ENCODE measurements at regions not wholly inside any gene's neighbourhood (a gene's known extent, or its start where the extent isn't known, plus 50 kb on each side); places are given as distances from the start of the nearest gene placed in this dataset.

DNA sequence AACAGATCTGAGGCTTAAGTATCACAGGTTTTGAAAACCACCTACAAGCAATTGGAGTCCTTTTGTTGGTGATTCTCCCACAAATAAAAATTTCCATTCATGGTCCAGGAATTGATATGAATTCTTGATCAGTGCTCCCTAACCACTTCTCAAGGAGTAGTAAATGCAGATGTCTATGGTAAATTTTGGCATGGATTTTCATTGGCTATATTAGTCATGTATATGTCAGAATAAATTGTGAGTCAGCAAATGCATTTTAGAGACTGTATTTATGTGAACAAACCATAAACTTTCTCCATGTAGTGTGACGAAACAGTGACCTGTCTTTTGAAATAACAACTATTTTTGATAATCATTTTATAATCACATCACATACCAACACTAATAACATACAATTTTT is 611.1 kb downstream of the HTR1A start:
- no peak for DNase-seq (ENCODE audit: low read depth in 3 of 3)

DNA sequence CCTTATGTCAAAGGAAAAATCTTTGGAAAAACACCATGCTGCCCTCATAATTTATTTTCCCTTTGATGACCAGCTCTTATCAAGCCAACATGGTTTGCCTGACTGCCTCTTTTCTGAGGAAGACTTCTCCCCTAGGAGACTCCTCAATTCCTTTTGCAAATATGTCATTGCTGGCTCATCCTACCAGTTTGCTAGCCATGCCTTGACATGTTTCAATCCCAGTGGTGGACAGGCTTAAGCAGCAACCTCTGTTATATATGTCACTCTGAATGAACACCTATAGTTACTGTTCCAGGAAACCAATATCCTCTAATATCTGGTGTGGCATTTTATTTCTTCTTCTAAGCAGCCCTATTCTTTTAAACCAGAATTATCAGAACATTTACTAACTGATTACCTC is 615.8 kb downstream of the HTR1A start:
- DNase-seq (ENCODE audit: low read depth in 3 of 3), result no peak

DNA sequence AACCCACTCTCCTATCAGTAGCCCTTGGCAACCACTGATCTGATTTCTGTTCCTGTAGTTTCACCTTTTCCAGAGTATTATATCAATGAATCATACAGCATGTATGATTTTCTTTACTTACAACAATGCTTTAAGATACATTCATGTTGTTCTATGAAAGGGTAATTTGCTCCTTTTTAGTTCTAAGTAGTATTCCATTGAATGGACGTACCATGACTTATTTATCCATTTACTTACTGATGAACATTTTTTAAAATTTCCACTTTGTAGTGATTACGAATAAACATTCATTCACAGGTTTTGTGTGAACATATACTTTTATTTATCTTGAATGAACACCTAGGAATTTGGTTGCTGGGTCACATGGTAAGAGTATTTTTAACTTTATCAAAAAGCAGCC is 620.8 kb downstream of the HTR1A start:
- DNase-seq (ENCODE audit: low read depth in 3 of 3), result no peak

DNA sequence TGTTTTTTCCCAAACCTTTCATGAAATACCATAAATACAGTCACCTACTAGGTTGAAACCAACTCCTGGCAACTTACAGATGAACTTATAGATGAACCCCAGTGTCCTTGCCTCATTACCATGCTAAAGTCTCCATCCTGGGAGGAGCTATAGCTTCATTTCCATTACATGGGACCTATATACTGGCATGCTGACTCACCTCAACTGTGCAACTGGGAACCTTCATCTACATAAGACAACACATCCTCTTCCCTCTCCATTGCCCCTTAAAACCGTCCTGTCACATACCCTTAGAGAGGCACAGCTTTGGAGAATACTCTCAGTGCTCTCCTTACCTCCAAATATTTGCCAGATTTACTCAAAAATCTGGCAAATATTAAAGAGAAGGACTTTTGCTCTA is 638.3 kb downstream of the HTR1A start:
- no peak for DNase-seq (ENCODE audit: low read depth in 3 of 3)

DNA sequence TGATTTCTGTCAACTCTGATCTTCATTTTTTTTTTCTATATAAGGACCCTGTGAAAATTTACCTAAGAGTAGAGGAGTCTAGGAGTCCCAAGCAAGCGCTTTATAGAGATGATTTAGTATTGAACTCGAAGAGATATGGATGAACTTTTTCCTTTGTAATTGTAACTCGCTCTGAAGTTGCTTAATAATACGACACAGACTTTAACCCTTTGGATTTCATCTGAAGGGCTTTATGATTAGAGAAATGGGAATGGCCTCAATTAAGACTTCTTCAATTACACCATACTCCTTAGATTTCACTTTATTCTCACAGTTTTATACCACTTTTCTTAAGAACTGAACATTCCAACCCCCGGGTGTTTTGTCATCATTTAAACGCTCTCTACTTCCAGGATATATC is 647.7 kb downstream of the HTR1A start:
- no peak for DNase-seq (ENCODE audit: low read depth in 3 of 3)

DNA sequence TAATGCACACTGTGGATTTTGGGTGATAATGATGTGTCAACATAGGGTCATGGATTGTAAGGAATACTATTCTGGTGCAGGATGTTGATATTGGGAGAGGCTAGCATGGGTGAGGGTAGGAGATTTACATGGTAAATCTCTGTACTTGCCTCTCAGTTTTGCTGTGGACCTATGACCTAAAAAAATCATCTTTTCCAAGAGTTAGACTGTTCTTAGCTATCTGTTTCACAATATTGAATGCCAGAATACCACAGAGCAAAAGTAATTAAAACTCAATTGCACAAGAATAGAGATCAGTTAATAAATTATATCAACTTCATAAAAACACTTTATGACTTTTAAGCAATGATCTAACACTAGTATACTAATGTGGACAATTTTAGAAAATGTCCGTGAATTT is 651.6 kb downstream of the HTR1A start:
- DNase-seq (ENCODE audit: low read depth in 3 of 3), result no peak

DNA sequence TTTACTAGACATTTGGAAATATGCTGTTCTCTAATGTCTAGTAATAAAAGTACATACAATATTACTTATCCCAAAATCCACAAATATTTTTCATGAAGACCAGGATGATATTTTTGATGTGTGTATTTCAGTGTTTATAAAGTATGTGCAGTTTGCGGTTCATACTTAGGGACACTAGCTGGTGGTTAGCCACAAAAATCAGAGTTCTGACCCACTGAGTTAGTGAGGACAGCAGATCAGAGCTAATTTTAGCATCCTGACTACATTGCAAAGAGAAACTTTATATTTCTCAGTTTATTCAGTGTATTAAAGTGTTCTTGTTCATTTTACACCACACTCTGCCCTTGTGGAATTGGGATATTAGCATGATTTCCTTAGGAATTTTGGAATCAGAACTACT is 655.3 kb downstream of the HTR1A start:
- DNase-seq (ENCODE audit: low read depth in 3 of 3), result no peak

DNA sequence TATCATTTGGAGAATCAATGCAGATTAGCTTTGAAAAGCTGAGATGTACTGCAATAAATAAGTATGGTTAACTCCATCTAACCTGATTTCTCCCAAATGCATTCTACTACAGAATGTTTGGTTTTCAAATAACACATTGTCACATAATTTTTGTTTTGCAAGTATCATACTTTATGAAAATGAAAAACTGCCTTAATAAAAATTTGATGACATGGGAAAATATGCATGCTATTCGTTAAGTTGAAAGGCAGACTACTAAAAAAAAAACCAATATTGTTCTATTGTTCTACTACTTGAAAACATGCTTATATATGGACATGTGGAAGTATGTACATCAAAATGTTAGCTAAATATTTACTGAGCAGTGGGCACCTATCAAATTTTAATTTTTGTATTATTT is 668.9 kb downstream of the HTR1A start:
- DNase-seq (ENCODE audit: low read depth in 3 of 3), result no peak

DNA sequence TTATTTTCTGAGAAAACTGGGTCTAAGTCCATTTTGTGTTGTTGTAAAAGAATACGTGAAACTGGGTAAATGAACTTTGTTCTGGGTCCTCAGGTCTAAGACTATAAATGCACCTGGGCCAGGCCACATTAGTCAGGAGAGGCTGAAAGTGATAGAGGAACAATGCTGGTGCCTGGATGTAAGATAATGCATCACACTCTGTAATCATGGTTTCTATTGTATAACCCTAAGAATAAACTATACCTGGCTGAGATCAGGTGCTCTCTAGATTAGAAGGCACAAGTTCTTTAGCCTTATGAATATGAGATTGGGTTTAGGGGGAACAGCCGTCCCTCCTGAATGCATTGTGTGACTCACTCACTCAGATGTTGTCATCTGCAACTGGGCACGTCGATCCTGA is 675.5 kb downstream of the HTR1A start:
- DNase-seq (ENCODE audit: low read depth in 3 of 3), result no peak

DNA sequence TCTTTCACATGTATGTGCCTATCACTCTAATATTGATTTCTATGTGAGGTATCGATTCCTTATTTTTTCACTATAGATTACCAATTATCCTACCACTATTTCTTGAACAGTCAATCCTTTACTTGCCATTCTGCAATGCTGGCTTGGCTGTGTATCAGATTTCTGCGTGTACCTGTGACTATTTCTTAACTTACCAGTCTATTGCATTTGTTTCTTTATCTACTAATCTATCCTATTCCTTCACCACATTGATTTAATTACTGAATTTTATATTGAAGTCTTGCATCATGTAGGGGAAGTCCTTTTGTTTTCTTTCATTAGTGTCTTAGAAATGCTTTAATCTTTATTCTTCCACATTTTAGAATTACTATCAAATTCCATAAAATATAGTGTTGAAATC is 684.8 kb downstream of the LRRC70 start:
- no peak for DNase-seq (ENCODE audit: low read depth in 3 of 3)

DNA sequence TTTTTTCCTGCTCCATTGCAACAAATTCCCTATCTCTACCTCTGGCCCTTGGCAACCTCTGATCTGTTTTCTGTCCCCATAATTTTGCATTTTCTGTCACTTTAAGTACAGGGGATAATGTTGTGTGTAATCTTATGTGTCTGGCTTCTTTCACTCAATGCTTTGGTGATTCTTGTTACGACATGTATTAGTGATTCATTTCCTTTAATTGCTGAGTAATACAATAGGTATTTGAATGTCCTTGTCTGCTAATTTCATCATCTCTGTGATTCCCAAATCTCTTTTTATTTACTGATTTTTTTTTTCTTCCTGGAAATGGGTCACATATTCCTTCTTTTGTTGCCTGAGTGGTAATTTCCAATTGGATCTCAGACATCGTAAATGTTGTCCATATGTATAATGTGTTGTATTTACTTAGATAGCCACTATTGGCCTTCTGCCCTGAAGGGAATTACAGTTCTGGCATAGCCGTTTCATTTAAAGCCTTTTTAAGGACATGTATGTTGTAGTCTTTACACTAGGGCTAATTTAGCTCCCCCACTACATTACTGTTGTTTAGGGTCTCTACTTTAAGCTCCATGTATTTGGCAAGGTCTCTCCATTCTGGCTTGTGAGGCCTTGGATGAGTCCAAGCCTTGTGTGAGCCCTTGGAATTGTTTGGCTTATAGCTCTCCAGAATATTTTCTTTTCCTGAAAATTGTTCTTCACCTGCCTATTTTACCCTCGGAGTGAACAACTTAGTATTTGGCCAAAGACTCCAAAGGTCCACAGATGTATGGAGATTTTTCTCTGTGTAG is 683.8 kb downstream of the LRRC70 start:
- no peak for DNase-seq (ENCODE audit: low read depth in 3 of 3)

DNA sequence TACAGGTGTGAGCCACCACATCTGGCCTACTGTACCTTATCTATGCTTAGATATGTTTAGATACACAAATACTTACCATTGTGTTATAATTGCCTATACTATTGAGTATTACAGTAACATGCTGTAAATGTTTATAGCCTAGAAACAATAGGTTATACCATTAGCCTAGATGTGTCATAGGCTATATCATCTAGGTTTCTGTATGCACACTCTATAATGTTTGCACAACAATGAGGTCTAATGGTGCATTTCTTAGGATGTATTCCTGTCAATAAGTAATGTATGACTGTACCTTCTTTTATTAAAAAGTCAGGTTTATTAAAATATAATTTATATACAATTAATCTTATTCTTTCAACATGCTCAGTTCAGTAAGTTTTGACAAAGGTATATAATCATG is 683.1 kb downstream of the LRRC70 start:
- no peak for DNase-seq (ENCODE audit: low read depth in 3 of 3)

DNA sequence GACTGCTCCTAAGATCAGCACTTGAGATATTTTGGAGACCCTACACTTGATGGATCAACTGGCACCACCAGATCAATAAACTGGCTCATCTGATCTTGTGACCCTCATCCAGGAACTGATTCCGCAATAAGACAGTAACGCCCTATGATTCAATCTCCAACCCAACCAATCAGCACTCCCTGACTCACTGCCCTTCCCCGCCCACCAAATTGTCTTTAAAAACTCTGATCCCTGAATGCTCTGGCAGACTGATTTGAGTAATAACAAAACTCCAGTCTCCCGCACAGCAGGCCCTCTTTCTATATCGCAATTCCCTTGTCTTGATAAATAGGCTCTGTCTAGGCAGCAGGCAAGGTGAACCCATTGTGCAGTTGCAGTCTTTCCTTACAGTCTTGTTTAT is 677.0 kb downstream of the LRRC70 start:
- no peak for DNase-seq (ENCODE audit: low read depth in 3 of 3)

DNA sequence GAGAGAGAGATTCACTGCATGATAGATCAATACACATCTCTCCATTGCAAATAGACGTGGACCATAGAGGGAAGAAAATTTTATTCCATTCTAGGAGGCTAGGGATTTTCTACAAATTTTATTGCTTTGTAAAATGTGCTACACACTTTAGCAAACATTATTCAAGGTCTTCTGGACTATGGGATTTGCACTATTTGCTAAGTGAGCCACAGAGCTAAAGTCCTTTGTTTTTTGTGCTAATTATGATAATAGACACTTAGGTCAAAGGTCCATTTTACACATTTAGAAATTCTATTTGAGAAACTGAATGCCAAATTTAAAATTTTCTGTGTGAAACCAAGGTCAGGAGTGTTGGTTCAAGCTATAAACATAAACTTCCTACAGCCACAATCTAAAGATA is 672.3 kb downstream of the LRRC70 start:
- DNase-seq (ENCODE audit: low read depth in 3 of 3), result no peak

DNA sequence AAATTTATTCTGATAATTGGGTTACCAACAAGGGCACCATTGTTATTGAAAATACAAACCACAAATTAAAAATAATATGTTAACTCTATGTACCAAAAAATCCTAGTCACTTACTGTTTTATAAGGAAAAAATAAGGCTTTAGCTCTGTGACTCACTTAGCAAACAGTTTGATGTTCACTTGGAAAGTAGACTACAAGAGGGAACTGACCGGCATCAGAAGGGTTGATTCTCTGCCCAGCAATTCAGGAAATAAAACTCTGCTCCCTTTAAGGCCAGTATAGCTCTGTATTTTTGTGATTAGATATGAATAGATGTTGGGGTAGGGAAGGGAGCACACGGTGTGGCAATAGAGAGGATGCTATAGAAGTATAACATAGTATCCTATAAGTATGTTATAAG is 671.3 kb downstream of the LRRC70 start:
- DNase-seq (ENCODE audit: low read depth in 3 of 3), result no peak

DNA sequence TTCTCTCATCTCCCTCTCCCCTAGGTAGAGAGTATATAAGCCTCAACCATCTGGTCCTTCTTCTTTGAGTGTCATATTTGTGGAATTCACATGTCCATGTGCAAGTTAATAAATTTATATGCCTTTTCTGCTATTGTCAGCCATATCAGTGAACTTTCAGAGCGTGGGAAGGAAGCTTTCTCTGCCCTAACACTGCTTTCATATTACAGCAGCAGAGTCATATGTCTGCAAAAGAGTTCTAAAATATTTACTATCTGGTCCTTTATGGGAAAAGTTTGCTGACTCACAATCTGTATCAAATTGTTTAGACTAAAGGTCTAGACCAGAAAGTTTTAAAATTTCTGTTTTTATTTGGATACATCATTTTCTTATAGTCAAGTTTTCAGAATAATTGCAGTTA is 669.0 kb downstream of the LRRC70 start:
- no peak for DNase-seq (ENCODE audit: low read depth in 3 of 3)

DNA sequence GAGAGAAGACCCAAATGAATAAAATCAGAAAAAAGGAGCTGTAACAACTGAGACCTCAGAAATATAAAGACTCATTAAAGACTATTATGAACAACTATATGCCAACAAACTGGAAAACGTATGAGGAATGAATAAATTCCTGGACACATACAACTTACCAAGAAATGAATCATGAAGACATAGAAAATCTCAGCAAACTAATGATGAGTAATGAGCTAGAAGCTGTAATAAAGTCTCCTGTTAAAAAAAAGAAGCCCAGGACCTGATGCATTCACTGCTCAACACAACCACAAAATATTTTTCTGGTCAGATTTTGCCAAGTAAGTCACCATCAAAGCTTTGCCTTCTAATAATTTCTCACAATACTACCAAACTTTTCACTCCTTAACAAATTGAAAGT is 666.7 kb downstream of the LRRC70 start:
- no peak for DNase-seq (ENCODE audit: low read depth in 3 of 3)

DNA sequence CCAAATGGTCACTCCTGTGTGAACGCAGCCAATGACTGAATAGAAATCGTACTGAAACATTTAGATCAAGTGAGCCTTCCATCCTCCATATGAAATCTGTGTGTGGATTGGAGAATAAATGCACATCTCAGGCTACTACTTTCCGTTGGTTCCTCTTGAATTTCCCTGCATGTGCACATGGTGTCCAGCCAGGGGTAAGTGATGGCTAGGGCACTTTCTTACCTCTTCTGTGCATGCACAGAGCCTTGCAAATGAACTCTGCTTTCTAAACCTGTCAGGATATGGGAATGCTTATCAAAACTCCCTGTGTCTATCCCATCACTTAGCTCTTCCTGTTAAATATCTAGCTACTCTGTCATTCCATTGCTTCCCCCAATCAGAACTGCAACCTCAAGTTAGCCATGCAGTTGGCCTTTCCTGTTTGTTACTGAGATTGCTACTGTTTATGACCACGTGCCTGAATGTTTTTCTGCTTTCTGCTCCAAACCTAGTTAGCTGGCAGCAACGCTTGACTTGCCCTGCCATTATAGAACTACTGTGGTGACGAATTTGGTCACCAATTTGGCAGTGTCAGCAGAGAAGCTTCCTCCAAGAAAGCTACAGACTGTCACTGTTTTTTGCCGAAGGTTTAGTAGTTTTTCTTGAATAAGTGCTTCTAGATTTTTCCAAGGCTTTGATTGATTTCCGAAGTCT is 661.6 kb downstream of the LRRC70 start:
- no peak for DNase-seq (ENCODE audit: low read depth in 3 of 3)

DNA sequence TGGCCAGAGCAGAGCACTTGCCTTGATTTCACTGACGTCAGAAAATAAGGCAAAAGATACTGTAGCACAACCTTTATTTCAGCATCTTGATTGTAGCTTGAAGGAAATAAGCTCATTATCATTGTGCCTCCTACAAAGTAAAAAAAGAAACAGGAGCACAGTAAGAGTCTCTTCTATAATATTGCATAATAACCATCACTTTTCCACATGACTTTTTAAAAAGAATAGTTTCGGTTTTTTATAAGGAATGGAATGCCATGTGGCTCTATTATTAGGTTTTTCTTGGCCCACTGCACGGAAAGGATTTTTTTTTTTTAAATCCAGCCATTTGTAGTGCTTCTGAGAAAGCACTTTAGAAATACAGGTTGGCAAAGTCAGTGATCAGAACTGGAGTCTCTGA is 655.3 kb downstream of the LRRC70 start:
- DNase-seq (ENCODE audit: low read depth in 3 of 3), result no peak

DNA sequence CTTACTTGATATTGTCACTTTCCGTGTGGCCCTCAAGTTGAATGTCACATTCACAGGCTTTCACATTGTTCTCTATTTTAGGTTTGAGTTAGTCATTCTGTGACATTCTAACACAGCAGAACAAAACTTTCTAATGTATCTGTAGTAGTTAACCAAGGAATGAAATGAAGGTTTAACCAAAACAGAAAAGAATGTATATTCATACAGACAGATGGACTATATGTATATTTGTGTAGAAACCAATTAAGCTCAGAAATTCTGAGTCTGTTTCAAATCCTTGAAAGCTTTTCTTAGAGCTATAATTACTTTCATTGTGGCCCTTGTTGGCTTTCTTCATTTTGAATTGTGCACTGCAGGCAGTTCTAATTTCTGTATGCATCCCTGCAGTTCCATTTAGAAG is 654.7 kb downstream of the LRRC70 start:
- no peak for DNase-seq (ENCODE audit: low read depth in 3 of 3)

DNA sequence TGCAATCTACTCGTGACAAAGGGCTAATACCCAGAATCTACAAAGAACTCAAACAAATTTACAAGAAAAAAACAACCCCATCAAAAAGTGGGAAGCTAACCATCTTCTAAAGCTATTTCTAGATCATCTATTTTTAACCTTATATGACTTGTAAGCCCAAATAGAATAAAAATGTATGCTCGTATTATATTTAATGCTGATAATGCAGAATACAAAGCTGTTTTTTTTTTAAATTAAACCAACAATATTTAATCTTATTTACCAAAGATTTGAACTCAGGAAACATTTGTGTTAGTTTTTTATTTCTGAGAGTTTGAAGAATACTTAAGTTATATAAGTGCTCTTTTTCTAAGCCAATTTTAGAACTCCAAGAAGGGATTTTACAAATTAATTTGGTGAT is 652.1 kb downstream of the LRRC70 start:
- no peak for DNase-seq (ENCODE audit: low read depth in 3 of 3)

DNA sequence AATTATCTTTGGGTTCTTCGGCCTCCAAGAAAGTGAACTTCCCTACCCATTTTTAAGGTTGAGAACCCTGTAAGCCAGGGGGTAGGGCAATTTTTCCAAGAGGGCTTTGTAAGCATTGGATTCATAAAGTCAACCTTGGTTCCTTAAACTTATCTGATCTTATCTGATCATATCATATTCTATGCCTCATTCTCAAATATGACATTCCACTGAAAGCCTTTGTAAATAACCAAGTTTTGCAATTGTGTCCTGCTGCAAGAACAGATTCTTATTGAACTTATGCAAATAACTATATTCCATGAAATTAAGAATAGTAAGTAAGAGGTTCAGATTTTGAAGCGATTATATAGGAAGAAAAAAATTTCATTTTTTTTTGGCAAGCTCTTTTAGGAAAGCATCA is 649.5 kb downstream of the LRRC70 start:
- DNase-seq (ENCODE audit: low read depth in 3 of 3), result no peak

DNA sequence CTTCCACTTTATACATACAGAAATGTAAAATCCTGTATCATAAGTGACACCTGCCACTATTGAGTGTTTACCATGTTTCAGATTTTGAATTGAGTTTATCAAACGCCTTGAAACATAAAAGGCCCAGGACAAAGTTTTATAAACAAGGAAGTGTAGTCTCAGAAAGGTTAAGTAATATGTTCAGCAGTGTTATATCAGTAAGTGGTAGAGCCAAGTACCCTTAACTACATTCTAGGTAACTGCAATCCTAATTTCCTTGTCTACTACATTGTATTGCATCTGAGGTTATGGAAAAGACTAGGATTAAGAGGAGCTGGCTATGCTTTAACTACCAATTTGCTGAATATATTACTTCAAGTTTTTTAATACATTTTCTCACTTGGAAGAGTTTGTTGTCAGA is 641.6 kb downstream of the LRRC70 start:
- DNase-seq (ENCODE audit: low read depth in 3 of 3), result no peak

DNA sequence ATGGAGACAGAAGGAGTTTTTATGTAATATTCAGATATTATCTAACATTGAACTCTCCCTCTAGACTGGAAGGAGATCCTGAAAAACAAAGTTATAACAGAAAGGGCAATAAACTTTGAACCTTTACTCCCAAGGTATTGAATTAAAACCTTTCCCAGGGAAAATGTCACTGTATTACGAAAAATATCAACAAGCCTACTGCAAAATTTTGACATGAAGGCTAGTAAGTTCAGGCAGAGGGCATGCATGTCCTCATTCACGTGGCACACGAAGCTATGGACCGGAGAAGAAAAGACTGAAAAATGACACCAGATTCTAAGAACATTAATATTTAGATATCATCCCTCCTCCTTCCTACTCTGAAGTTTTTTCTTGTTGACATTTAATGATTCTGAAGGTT is 638.8 kb downstream of the LRRC70 start:
- DNase-seq (ENCODE audit: low read depth in 3 of 3), result no peak
